ENCODE measurements at regions not wholly inside any gene's neighbourhood (a gene's known extent, or its start where the extent isn't known, plus 50 kb on each side); places are given as distances from the start of the nearest gene placed in this dataset.

- TF ChIP-seq CTCF (IDR thresholded peaks at IDR 0.05) (no peak), POLR2A (IDR thresholded peaks at IDR 0.05) (no peak)
Observed at GRCh38 chr1:235022341-235022980, 106.2 kb downstream of the TOMM20 start.
